Choroid plexus epithelial cell (primary cell): ENCODE measurements at regions not wholly inside any gene's neighbourhood (a gene's known extent, or its start where the extent isn't known, plus 50 kb on each side); places are given as distances from the start of the nearest gene placed in this dataset.

Experiments
- DNase-seq: peaks from one replicate; pipeline ENCODE4 v3.0.0-alpha.2; 2010; ENCODE audit warnings: low read depth
- H3K4me3 ChIP-seq: 2 replicates; pipeline ENCODE4 v1.5.1; 2011; ENCODE audit warnings: low read depth, mild to moderate bottlenecking, control low read depth, low read length, moderate library complexity
- TF ChIP-seq, protein P1 (sequence below): conservative IDR thresholded peaks from 2 replicates; pipeline ENCODE4 v1.5.1; 2011; ENCODE audit warnings: low read depth, mild to moderate bottlenecking, control low read depth, inconsistent platforms, low read length, moderate library complexity

DNA sequence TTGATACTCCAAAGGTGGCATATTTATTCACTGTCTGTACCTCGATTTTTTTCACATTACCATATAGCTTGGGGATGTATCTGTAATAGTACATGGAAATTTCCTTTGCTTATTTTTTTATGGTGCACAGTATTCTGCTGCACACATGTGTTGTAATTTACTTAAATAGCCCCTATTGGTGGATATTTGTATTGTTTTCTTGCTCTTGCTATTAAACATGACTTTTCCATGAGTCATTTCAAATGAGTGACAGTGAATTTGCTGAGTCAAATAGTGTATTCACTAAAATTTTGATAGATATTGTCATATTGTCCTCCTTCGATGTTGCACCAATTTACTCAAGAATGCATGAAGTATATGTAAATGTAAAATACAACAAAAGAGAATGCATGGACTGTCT is 122.7 kb upstream of the STEAP4 start:
- TF ChIP-seq, protein P1, sequence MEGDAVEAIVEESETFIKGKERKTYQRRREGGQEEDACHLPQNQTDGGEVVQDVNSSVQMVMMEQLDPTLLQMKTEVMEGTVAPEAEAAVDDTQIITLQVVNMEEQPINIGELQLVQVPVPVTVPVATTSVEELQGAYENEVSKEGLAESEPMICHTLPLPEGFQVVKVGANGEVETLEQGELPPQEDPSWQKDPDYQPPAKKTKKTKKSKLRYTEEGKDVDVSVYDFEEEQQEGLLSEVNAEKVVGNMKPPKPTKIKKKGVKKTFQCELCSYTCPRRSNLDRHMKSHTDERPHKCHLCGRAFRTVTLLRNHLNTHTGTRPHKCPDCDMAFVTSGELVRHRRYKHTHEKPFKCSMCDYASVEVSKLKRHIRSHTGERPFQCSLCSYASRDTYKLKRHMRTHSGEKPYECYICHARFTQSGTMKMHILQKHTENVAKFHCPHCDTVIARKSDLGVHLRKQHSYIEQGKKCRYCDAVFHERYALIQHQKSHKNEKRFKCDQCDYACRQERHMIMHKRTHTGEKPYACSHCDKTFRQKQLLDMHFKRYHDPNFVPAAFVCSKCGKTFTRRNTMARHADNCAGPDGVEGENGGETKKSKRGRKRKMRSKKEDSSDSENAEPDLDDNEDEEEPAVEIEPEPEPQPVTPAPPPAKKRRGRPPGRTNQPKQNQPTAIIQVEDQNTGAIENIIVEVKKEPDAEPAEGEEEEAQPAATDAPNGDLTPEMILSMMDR: no peak
- DNase-seq: no peak
- no peak overlapping the region for H3K4me3 ChIP-seq

DNA sequence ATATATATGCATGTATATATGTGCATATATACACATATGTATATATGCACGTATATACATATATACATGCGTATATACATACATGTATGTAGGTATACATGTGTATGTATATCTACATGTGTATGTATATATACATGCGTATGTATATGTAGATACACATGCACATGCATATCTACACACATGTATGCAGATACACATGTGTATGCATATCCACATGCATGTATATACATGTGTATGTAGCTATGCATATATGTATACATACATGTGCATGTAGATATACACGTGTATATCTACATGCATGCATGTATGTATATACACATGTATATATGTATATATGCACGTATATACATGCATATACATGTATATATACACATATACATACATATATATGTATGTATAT is 95.8 kb upstream of the STEAP4 start:
- TF ChIP-seq, protein P1: no peak
- no peak overlapping the region for H3K4me3 ChIP-seq
- no peak for DNase-seq

- TF ChIP-seq, protein P1: peak; percentile 41
- no peak overlapping the region for H3K4me3 ChIP-seq
- DNase-seq: peak; percentile 8
These were observed 94.4 kb upstream of the STEAP4 start for GRCh38 chr7:88401009-88401623.

GRCh38 chr7:88399696-88400240 is 93.1 kb upstream of the STEAP4 start:
- no peak overlapping the region for H3K4me3 ChIP-seq
- TF ChIP-seq, protein P1: no peak
- no peak for DNase-seq

DNA sequence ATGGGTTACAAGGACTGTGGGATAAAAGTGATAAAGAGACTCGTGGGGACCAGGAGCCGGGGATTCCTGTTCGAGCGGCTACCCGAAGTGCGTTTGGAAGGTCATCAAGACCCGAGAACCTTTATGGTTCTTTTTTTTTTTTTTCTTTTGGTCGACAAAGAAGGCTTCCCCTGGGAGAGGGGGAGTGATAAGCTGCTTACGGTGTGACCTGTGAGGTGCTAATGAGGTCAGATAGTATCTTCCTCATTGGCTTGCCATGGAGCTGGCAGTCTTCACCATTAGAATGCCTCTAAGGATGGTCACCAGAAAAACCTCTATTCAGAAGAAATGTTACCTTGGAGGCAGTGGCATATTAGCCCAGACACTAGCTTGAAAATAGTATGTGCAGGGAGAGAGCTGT is 92.3 kb upstream of the STEAP4 start:
- TF ChIP-seq, protein P1: no peak
- no peak for DNase-seq
- H3K4me3 ChIP-seq: no peak overlapping the region

GRCh38 chr7:88398459-88398858 is 91.8 kb upstream of the STEAP4 start:
- H3K4me3 ChIP-seq: no peak overlapping the region
- no peak for DNase-seq
- TF ChIP-seq, protein P1: no peak

DNA sequence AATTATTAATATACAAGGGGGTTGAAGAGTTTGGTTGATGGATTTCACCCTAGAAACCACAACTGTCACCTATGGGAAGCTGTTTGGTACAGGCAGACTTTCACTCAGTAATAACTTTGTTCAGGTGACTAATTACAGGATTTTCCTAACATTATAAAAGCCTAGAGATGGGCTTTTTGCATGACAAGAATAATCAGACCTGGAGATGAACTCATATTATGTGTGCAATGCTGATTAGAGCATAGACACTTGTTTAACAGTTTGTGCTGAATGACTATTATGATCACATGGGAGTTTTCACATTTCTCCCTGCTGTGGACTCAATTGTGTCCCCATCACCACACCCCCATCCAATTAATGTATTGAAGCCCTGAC is 90.2 kb upstream of the STEAP4 start:
- DNase-seq: no peak
- no peak overlapping the region for H3K4me3 ChIP-seq
- TF ChIP-seq, protein P1: no peak
